Prostate gland (tissue), 2 donors: ENCODE measurements at regions not wholly inside any gene's neighbourhood (a gene's known extent, or its start where the extent isn't known, plus 50 kb on each side); places are given as distances from the start of the nearest gene placed in this dataset.

Source experiments
- DNase-seq: peaks from one replicate; pipeline ENCODE4 v3.0.0-alpha.2; 2019; ENCODE audit warnings: low spot score
- H3K27ac ChIP-seq, 2 donors: fragments of 200-600 bp; sonication (generic); 2 replicates each; pipeline ENCODE4 v1.5.1; 2017 to 2019
- H3K27me3 ChIP-seq: fragments of 200-600 bp; sonication (generic); replicated peaks from 2 replicates; pipeline ENCODE4 v1.5.1; 2019; ENCODE audit not compliant: insufficient read depth
- H3K36me3 ChIP-seq, 2 donors: fragments of 200-600 bp; sonication (generic); 1 replicate in 1 of 2; 2 replicates in 1 of 2; pipeline versions ENCODE4 v1.5.1 to v1.8.1; 2017 to 2019
- H3K4me1 ChIP-seq: fragments of 200-600 bp; sonication (generic); replicated peaks from 2 replicates; pipeline ENCODE4 v1.5.1; 2019
- H3K4me3 ChIP-seq, 2 donors: fragments of 200-600 bp; sonication (generic); 2 replicates each; pipeline ENCODE4 v1.5.1; 2017 to 2019
- H3K9me3 ChIP-seq: fragments of 200-600 bp; sonication (generic); 2 replicates; pipeline ENCODE4 v1.5.1; 2017
- POLR2A ChIP-seq: fragments of 450-650 bp; IDR thresholded peaks from one replicate; pipeline ENCODE4 v1.6.1; 2016; ENCODE audit warnings: antibody characterized with exemption, mild to moderate bottlenecking
- POLR2AphosphoS5 ChIP-seq: sonication (generic); formaldehyde crosslinking; IDR thresholded peaks from one replicate; pipeline ENCODE4 v1.6.1; 2017; ENCODE audit warnings: antibody characterized with exemption
- WGBS: methylation state at CpG from one replicate; pipeline ENCODE4 v1.1.5; 2018; 5-methylcytosine and 5-hydroxymethylcytosine counted together
- intact Hi-C: fragments of 100-400 bp; cut with DNase I; formaldehyde crosslinking; loops from one replicate; pipeline ENCODE4 v1.14.2; 2022
- TF ChIP-seq, protein P1 (sequence below), 4 experiments: fragments of 200-600 bp in 2 of 4; fragments of 450-650 bp in 2 of 4; sonication (generic) in 2 of 4; IDR thresholded peaks; 1 replicate in 3 of 4; 2 replicates in 1 of 4; pipeline ENCODE4 v1.5.1; 2016 to 2019; ENCODE audit warnings: antibody characterized with exemption in 4 of 4, mild to moderate bottlenecking in 2 of 4, moderate library complexity in 2 of 4

DNA sequence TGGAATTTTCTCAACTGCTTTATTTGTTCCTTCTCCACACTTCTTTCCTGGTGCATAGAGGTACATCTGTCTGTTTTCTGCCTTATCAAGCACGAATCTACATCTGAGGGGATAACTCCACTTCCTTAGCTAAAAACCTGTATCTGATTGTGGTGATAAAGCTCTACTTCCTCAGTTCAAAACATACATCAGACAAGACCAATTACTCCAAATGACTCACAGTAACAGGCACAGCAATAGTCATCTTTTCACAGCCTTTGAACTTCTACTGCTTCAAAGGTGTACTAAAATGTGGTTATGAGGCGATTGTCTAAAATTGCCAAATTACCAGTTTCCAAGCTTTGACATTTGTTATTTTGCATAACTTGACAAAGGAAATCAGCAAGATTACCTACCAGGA is 803.6 kb upstream of the ZEB2 start:
- no peak for DNase-seq
- Histone ChIP-seq H3K9me3 (no peaks in the 10 kb centered on the region), H3K27me3 (no peaks in the 10 kb centered on the region), H3K4me1 (no peaks in the 10 kb centered on the region), H3K4me3 (no peak overlapping the region), H3K27ac (no peak overlapping the region), H3K36me3 (no peaks in the 10 kb centered on the region)
- intact Hi-C loops = no loop called here
- WGBS = 60% methylated on average over 2 of the region's 2 CpGs
- TF ChIP-seq POLR2A (no peak), POLR2AphosphoS5 (no peak)
- TF ChIP-seq, protein P1, sequence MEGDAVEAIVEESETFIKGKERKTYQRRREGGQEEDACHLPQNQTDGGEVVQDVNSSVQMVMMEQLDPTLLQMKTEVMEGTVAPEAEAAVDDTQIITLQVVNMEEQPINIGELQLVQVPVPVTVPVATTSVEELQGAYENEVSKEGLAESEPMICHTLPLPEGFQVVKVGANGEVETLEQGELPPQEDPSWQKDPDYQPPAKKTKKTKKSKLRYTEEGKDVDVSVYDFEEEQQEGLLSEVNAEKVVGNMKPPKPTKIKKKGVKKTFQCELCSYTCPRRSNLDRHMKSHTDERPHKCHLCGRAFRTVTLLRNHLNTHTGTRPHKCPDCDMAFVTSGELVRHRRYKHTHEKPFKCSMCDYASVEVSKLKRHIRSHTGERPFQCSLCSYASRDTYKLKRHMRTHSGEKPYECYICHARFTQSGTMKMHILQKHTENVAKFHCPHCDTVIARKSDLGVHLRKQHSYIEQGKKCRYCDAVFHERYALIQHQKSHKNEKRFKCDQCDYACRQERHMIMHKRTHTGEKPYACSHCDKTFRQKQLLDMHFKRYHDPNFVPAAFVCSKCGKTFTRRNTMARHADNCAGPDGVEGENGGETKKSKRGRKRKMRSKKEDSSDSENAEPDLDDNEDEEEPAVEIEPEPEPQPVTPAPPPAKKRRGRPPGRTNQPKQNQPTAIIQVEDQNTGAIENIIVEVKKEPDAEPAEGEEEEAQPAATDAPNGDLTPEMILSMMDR (IDR thresholded peaks at IDR 0.05) = no peak

DNA sequence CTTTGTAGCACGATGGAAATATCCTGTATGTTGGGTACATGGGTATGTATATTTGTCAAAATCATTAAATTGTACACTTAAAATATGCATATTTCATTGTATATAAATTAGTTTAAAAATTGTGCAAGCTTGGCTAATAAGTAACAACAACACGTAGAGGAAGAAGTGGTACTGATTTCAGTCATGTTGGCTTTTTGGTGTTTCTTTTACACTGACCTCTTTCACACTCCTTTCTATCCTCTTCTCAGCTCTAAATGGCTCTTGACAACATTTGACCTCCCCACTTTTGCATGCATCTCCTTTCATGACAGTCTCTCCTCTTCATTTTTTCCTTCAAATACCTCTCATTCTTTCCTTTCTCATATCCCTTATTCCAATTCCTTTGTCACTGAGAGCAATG is 801.4 kb upstream of the ZEB2 start:
- H3K9me3 ChIP-seq = no peaks in the 10 kb centered on the region
- H3K4me3 ChIP-seq = no peak overlapping the region
- H3K36me3 ChIP-seq = no peaks in the 10 kb centered on the region
- TF ChIP-seq POLR2A (no peak), POLR2AphosphoS5 (no peak)
- TF ChIP-seq, protein P1 (IDR thresholded peaks at IDR 0.05) = no peak
- intact Hi-C loops = no loop called here
- no peaks in the 10 kb centered on the region for H3K4me1 ChIP-seq
- no peak overlapping the region for H3K27ac ChIP-seq
- no peaks in the 10 kb centered on the region for H3K27me3 ChIP-seq
- 72% methylated on average over 2 of the region's 2 CpGs for WGBS
- DNase-seq = no peak

DNA sequence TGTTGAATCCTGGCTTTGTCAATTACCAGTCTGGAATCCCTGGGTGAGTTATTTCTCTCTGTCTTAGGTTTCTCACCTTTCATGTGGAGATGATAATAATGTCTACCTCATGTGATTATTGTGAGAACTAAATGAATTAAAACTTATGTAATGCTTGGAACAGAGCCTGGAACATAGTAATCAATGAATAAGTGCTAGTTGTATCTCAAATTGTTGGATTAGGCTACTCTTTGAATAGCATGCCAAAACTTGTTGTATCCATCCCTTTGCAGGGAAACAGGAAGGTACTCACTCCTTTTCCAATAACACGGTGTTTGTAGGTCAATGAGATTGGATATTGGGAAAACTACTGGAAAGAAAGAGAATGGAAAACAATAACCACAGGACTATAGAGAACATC is 796.6 kb upstream of the ZEB2 start:
- no peaks in the 10 kb centered on the region for H3K4me1 ChIP-seq
- WGBS = 90% methylated on average over 1 of the region's 1 CpG
- no peak overlapping the region for H3K27ac ChIP-seq
- no peak overlapping the region for H3K4me3 ChIP-seq
- H3K9me3 ChIP-seq = no peaks in the 10 kb centered on the region
- intact Hi-C loops = no loop called here
- DNase-seq = no peak
- no peak for TF ChIP-seq POLR2AphosphoS5
- no peak for TF ChIP-seq POLR2A
- TF ChIP-seq, protein P1 (IDR thresholded peaks at IDR 0.05) = no peak
- H3K36me3 ChIP-seq = no peaks in the 10 kb centered on the region
- no peaks in the 10 kb centered on the region for H3K27me3 ChIP-seq

DNA sequence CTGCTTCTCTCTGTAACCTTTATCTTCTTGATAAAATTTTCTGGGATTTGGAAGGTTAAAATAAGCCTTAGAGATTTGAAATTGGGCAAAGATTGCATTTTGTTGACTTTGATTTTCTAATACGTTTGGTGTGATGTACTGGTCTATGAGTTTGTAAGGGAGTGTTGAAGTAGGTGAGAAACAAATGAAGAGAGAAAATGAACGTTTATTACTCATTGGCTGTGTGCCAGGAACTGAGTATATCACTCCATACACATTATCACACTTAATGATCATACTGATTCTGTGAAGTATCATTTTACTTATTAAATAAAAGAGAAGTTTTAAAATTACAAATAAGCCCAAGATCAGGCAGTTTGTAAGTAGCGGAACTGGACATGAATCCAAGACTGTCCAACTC is 795.1 kb upstream of the ZEB2 start:
- no peak overlapping the region for H3K4me3 ChIP-seq
- no peak overlapping the region for H3K27ac ChIP-seq
- no peak for DNase-seq
- WGBS = 60% methylated on average over 3 of the region's 3 CpGs
- H3K9me3 ChIP-seq = no peaks in the 10 kb centered on the region
- no peaks in the 10 kb centered on the region for H3K27me3 ChIP-seq
- H3K36me3 ChIP-seq = no peaks in the 10 kb centered on the region
- H3K4me1 ChIP-seq = no peaks in the 10 kb centered on the region
- intact Hi-C loops = no loop called here
- no peak for TF ChIP-seq POLR2A
- TF ChIP-seq, protein P1 (IDR thresholded peaks at IDR 0.05) = no peak
- TF ChIP-seq POLR2AphosphoS5 = no peak

DNA sequence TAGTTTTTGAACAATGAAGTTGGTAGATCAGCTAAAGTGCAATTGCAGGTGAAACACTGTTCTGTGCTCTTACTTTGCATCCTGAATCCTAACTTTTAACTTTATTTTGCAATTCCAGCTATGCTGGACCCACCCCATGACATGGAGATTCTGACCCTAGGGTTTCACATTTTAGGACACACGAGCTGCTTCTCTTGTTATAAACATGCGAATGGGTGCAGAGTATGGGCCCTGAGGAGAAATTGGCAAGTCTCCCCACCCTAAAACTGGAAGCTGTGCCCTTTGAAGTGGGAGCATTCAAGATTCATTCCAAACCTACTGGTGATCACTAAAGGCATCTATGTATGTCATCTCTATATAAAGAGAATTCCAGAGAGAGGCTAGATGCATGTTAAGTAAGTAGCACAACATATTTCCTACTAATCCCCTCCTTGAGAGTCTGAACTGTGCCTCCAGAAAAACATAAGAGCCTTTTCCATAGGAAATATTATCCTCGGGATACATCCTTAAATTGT is 794.3 kb upstream of the ZEB2 start:
- Histone ChIP-seq H3K9me3 (no peaks in the 10 kb centered on the region), H3K36me3 (no peaks in the 10 kb centered on the region), H3K27ac (no peak overlapping the region), H3K4me3 (no peak overlapping the region), H3K27me3 (no peaks in the 10 kb centered on the region), H3K4me1 (no peaks in the 10 kb centered on the region)
- 86% methylated on average over 3 of the region's 3 CpGs for WGBS
- TF ChIP-seq POLR2AphosphoS5 (no peak), POLR2A (no peak)
- TF ChIP-seq, protein P1 (IDR thresholded peaks at IDR 0.05) = no peak
- intact Hi-C loops = no loop called here
- DNase-seq = no peak
